T-helper 1 cell treated with Interleukin-12 subunit alpha and Interleukin-12 subunit beta and Interleukin-4 antibody, amounts not matched to agents 30 μg/mL and 1 μg/mL, for 36 hours (primary cell): ENCODE measurements at regions not wholly inside any gene's neighbourhood (a gene's known extent, or its start where the extent isn't known, plus 50 kb on each side); places are given as distances from the start of the nearest gene placed in this dataset.

Source experiments
- H3K27ac Mint-ChIP-seq: one replicate; pipeline ENCODE4 v1.8.0; 2021; ENCODE audit warnings: mild to moderate bottlenecking, mixed read lengths
- H3K27me3 Mint-ChIP-seq: one replicate; pipeline ENCODE4 v1.8.0; 2021; ENCODE audit warnings: low read depth, mixed read lengths
- H3K36me3 Mint-ChIP-seq: one replicate; pipeline ENCODE4 v1.8.0; 2021; ENCODE audit warnings: low read depth, mixed read lengths
- H3K4me1 Mint-ChIP-seq: one replicate; pipeline ENCODE4 v1.8.0; 2021; ENCODE audit warnings: low read depth, mixed read lengths
- H3K4me3 Mint-ChIP-seq: one replicate; pipeline ENCODE4 v1.8.0; 2021; ENCODE audit warnings: mild to moderate bottlenecking, moderate library complexity, mixed read lengths
- H3K9me3 Mint-ChIP-seq: one replicate; pipeline ENCODE4 v1.8.0; 2021; ENCODE audit warnings: mixed read lengths

DNA sequence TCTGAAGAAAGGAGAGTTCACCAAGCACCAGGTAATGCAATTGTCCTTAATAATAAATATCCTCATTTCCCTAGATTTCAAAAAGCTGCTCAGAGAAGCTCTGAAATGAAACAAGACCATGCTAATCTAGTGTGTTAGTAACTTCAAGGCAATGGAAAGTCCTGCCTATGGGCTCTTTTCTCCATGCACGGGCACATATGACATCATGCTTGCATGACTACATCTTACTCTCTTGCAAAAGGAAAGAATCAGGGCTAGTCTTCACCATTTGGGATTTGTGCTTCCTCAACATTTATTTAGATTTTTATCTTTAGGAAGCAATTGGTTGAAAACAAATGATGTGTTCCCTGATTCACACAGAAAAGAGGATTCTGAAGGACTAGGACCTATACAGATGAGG, 204.0 kb upstream of the POU3F3 start:
- no peak overlapping the region for H3K27ac Mint-ChIP-seq
- no peaks in the 10 kb centered on the region for H3K27me3 Mint-ChIP-seq
- no peaks in the 10 kb centered on the region for H3K9me3 Mint-ChIP-seq
- no peaks in the 10 kb centered on the region for H3K36me3 Mint-ChIP-seq
- no peaks in the 10 kb centered on the region for H3K4me1 Mint-ChIP-seq
- H3K4me3 Mint-ChIP-seq, result no peak overlapping the region

DNA sequence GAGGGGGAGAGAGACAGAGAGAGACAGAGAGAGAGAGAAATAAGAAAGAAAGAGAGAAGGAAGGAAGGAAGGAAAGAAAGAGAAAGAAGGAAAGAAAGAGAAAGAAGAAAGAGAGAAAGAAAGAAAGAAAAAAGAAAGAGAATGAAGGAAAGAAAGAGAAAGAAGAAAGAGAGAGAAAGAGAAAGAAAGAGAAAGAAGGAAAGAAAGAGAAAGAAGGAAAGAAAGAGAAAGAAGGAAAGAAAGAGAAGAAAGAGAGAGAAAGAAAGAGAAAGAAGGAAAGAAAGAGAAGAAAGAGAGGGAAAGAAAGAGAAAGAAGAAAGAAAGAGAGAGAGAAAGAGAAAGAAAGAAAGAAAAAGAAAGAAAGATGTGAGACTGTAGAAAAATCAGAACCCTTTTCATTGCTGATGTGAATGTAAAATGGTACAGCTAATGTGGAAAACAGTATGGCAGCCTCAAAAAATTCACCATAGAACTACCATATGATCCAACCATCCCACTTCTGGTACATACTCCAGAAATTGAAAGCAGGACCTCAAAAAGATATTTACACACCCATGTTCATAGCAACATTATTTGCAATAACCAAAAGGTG, 203.4 kb upstream of the POU3F3 start:
- H3K4me1 Mint-ChIP-seq, result no peaks in the 10 kb centered on the region
- H3K9me3 Mint-ChIP-seq, result no peaks in the 10 kb centered on the region
- no peak overlapping the region for H3K4me3 Mint-ChIP-seq
- no peaks in the 10 kb centered on the region for H3K36me3 Mint-ChIP-seq
- no peak overlapping the region for H3K27ac Mint-ChIP-seq
- H3K27me3 Mint-ChIP-seq, result no peaks in the 10 kb centered on the region

DNA sequence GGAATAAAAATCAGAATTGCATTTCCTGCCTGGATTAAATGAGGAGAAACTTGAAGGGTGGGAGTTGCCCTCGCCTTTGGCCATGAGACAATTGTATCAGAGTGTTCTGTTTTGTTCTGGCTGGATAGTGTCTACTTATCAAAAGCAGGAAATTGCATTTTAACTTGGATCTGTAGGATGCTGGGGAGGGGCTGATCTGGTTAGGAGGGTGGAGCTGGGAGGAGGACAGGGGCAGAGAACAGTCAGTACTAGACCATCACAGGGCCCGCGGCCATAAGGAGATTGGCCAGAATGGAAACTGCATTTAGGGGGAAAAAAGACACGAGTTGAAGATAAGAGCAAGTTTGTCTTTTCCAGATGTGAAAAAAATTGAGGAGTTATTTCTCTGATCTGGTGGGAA, 199.1 kb upstream of the POU3F3 start:
- H3K36me3 Mint-ChIP-seq, result no peaks in the 10 kb centered on the region
- peaks cover 4% of the 10 kb centered on the region for H3K4me1 Mint-ChIP-seq
- peaks cover 19% of the 10 kb centered on the region for H3K27me3 Mint-ChIP-seq
- H3K9me3 Mint-ChIP-seq, result no peaks in the 10 kb centered on the region
- H3K27ac Mint-ChIP-seq, result no peak overlapping the region
- H3K4me3 Mint-ChIP-seq, result no peak overlapping the region

DNA sequence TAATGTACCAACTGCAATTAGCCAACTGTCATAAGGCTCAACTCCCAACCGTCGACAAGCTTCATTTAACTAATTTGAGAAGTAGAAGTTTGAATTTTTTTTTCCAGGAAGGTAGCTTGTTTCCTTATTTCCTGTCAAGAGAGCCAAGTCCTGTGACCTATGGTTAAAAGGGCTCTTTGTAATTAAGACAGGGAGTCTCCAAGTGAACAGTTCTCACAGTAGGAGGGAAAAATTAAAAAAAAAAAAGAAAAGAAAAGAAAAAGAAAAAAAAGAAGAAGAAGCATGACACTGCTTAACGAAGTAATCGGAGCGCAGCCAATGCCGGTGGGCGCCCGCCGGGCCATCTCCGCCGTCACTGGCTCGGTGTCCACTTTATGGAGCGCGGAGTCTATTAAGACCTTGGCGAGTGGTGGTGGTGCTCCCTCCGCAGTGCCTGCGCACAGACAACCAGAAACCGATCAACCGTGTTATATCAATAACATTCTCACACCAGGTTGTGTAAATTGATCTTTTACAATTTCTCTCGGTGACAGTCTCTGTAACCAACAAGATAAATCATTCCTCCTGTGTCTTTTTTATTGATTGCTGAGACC, 197.2 kb upstream of the POU3F3 start:
- Mint-ChIP-seq H3K27ac (no peak overlapping the region), H3K36me3 (no peaks in the 10 kb centered on the region)

DNA sequence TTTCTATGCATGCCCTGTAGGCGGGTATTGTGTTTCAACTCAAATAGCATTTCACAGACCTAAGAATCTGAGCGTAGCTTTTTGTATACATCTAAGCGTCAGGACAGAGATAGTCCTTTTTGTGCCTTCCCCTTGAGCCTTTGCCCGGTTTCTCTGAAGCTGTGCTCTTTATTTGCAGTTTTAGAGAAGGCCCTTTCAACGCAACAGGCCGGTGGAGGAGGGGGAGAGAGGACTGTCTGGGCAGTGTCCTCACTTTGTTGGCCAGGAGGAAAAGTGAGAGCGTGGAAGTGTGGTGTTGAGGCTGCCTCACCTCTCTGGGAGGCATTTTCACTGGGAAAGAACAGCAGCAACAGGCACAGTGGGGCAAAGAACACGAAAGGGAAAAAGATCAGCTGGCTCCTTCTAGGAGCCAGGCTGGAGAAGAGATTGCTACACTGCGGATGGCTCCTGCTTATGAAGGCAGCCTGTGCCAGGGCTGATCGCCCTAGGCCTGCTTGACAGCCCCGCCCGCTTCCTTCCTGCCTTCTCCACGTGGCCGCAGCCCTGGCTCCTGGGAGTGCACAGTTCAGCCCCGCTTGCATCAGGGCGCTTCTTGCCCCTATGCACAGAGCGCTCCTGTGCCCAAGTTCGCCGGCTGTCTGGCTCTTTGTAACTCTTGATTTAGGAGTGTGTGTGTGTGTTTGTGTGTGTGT, 195.6 kb upstream of the POU3F3 start:
- no peak overlapping the region for H3K27ac Mint-ChIP-seq
- H3K4me1 Mint-ChIP-seq, result peaks cover 4% of the 10 kb centered on the region
- no peaks in the 10 kb centered on the region for H3K36me3 Mint-ChIP-seq
- no peaks in the 10 kb centered on the region for H3K9me3 Mint-ChIP-seq
- H3K4me3 Mint-ChIP-seq, result no peak overlapping the region
- peaks cover 30% of the 10 kb centered on the region for H3K27me3 Mint-ChIP-seq

More for the DNA sequence above, 197.2 kb upstream of the POU3F3 start:
- H3K9me3 Mint-ChIP-seq, result no peaks in the 10 kb centered on the region
- H3K27me3 Mint-ChIP-seq, result peaks cover 30% of the 10 kb centered on the region
- no peak overlapping the region for H3K4me3 Mint-ChIP-seq
- peaks cover 4% of the 10 kb centered on the region for H3K4me1 Mint-ChIP-seq

DNA sequence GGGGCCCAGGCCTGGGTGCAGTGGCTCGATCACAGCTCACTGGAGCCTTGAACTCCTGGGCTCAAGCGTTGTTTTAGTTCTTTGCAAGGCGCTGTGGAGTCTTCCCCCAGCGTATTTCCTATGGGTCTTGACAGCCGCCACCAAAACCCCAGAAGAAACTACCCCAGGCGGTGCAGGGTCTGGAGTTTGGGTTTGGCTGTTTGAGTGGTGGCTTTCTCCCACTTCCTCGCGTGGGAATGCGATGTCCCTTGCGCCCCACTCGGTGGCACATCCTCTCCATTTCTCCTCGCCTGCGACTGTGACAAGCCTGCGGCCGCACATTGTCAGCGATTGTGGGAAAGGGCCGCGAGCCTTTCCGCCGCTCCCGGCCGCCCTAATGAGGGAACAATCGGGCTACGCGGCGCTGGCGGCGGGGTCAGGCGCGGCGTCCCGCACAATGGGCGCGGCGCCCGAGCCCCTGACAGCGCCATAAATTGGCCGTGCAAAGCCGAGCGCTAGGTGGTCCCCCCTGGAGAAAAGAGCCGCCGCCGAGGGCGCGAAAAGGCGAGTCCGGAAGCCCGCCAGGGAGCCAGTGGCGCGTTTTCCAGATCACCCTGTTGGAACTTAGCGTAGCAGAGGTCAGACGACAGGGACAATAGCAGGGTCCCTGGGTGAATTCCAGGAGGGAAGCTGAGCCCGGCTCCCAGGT, 194.9 kb upstream of the POU3F3 start:
- H3K4me3 Mint-ChIP-seq, result no peak overlapping the region
- no peaks in the 10 kb centered on the region for H3K36me3 Mint-ChIP-seq
- H3K27ac Mint-ChIP-seq, result no peak overlapping the region
- H3K9me3 Mint-ChIP-seq, result no peaks in the 10 kb centered on the region
- peaks cover 4% of the 10 kb centered on the region for H3K4me1 Mint-ChIP-seq
- peaks cover 30% of the 10 kb centered on the region for H3K27me3 Mint-ChIP-seq

DNA sequence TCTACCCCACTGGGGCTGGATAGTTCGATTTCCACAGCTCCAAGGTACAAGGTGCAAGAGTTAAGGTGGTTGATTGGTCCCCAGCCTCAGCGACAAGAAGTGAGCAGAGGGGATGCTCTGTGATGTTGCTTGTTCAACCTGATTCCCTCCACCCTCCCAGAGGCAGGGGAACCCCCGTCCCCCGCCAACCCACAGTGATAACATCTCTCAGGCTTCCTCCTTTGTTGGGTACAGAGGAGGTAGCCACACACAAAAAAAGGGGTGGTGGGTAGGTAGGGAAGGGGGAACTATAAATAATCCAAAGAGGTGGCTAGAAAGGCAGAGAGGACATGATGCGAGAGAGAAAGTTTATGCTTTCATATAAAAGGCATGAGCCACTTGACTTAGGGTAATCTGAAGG, 192.9 kb upstream of the POU3F3 start:
- Mint-ChIP-seq H3K4me3 (no peak overlapping the region), H3K27me3 (peaks cover 30% of the 10 kb centered on the region), H3K9me3 (no peaks in the 10 kb centered on the region), H3K36me3 (no peaks in the 10 kb centered on the region), H3K27ac (no peak overlapping the region), H3K4me1 (peaks cover 4% of the 10 kb centered on the region)

DNA sequence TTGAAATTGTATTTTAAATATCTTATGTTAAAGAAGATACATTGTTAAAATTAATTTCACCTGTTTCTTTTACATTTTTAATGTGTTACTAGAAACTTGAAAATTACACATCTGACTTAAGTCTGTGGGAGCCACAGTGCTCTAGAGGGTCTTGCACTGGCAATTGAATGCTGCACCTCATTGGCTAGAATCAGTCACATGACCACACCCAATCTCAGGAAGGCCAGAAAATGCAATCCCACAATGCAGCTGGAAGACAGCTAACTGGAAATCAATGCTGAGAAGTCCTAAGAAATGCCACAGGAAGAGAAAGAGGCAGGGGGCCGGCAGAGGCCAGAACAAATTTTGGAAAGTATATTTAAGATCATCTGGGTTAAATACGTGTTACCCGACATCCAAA, 189.2 kb upstream of the POU3F3 start:
- no peaks in the 10 kb centered on the region for H3K36me3 Mint-ChIP-seq
- no peak overlapping the region for H3K4me3 Mint-ChIP-seq
- H3K27me3 Mint-ChIP-seq, result peaks cover 12% of the 10 kb centered on the region
- H3K9me3 Mint-ChIP-seq, result no peaks in the 10 kb centered on the region
- no peak overlapping the region for H3K27ac Mint-ChIP-seq
- H3K4me1 Mint-ChIP-seq, result no peaks in the 10 kb centered on the region

DNA sequence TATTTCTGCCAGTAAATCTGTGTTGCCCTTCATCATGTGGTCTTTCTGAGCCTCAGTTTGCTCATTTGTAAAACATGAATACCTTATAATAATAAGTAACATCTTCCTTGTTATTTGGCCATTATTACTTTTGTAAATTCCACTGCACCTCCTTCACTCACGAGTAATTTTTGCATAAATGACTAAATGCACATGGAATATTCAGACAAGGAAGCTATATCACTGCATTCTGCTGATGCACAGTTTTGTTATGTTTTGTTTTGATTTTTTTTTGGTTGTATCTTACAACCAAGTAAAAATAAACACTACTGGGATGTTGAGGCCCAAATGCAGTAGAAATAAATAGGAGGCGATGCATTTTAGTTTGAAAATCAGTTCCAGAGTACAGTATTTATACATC, 185.3 kb upstream of the POU3F3 start:
- no peaks in the 10 kb centered on the region for H3K27me3 Mint-ChIP-seq
- H3K9me3 Mint-ChIP-seq, result no peaks in the 10 kb centered on the region
- H3K4me3 Mint-ChIP-seq, result no peak overlapping the region
- H3K27ac Mint-ChIP-seq, result no peak overlapping the region
- no peaks in the 10 kb centered on the region for H3K4me1 Mint-ChIP-seq
- no peaks in the 10 kb centered on the region for H3K36me3 Mint-ChIP-seq

DNA sequence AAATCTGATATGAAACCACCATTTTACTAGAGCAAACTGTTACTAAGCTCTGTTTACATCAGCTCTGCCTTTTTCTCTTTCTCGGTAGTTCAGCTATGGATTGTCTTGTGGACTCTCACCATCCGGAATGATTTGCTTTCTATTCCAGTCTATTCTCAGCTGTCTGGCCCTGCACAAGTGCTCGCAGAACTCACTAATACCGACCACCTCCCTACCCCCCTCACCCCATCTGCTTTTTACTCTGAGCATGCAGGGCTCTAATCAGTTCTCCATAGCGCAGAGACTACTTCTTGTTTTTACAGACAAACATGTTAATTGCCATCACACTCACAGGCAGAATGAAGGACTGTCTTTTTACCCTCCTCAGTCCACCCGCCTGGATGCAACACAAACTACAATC, 180.7 kb upstream of the POU3F3 start:
- H3K4me1 Mint-ChIP-seq, result no peaks in the 10 kb centered on the region

DNA sequence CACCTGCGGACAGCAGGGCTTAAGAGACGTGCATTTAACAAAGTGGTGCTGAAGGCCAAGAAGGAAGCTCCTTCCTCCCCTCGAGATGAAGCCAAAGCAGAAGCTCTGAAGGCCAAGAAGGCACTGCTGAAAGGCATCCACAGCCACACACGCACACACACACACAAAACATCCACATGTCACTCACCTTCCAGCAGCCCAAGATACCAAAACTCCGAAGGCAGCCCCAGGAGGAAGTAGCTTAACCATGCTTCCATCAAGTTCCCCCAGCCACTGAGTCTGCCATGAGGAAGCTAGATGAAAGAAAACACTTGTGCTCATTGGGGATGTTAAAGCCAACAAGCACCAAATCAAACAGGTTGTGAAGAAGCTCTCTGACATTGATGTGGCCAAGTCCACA, 175.7 kb upstream of the POU3F3 start:
- Mint-ChIP-seq H3K36me3 (no peaks in the 10 kb centered on the region), H3K4me1 (no peaks in the 10 kb centered on the region), H3K4me3 (no peak overlapping the region)

More for the DNA sequence above, 180.7 kb upstream of the POU3F3 start:
- no peak overlapping the region for H3K27ac Mint-ChIP-seq
- no peaks in the 10 kb centered on the region for H3K36me3 Mint-ChIP-seq
- no peaks in the 10 kb centered on the region for H3K27me3 Mint-ChIP-seq
- H3K9me3 Mint-ChIP-seq, result no peaks in the 10 kb centered on the region
- H3K4me3 Mint-ChIP-seq, result no peak overlapping the region

DNA sequence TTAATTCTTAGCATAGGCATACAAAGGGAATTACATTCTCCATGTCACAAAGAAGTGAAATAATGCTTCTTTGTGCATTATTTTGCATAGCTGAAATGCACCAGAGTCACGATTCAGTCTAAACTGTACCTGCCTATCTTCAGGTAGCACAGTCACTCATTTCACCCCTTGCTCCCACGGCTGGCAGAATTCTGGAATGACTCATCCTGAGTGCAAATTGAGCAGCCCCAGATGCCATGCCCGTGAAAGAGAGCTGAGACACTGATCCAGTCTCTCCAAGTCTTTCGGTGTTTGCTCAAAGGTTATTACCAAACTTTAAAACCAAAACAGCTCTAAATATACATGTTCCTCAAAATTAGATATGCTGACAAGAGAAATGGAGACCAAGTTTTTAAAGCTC, 168.3 kb upstream of the POU3F3 start:
- no peaks in the 10 kb centered on the region for H3K4me1 Mint-ChIP-seq
- peaks cover 6% of the 10 kb centered on the region for H3K27me3 Mint-ChIP-seq
- H3K4me3 Mint-ChIP-seq, result no peak overlapping the region
- H3K27ac Mint-ChIP-seq, result no peak overlapping the region
- H3K9me3 Mint-ChIP-seq, result no peaks in the 10 kb centered on the region
- no peaks in the 10 kb centered on the region for H3K36me3 Mint-ChIP-seq

More for the DNA sequence above, 175.7 kb upstream of the POU3F3 start:
- no peak overlapping the region for H3K27ac Mint-ChIP-seq
- no peaks in the 10 kb centered on the region for H3K9me3 Mint-ChIP-seq
- peaks cover 6% of the 10 kb centered on the region for H3K27me3 Mint-ChIP-seq

DNA sequence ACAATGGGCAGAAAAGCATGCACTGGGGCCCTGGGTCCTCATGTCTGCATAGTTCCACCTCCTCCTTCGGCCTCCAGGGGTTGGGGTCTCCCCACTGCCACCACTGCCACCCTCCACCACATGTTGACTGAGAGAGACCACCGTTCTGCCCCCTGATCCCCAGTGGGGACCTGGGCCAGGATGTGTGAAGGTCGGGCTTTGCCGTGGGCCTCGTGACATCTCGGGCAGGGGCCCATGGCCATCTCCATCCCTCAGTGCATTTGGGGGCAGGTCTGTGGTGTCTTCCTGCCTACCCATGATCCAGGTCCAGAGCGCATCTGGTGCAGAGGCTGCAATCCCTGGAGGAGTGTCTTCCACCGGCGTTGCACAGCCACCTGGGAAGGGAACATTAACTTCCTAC, 166.8 kb upstream of the POU3F3 start:
- no peaks in the 10 kb centered on the region for H3K36me3 Mint-ChIP-seq
- no peaks in the 10 kb centered on the region for H3K27me3 Mint-ChIP-seq
- no peaks in the 10 kb centered on the region for H3K9me3 Mint-ChIP-seq

DNA sequence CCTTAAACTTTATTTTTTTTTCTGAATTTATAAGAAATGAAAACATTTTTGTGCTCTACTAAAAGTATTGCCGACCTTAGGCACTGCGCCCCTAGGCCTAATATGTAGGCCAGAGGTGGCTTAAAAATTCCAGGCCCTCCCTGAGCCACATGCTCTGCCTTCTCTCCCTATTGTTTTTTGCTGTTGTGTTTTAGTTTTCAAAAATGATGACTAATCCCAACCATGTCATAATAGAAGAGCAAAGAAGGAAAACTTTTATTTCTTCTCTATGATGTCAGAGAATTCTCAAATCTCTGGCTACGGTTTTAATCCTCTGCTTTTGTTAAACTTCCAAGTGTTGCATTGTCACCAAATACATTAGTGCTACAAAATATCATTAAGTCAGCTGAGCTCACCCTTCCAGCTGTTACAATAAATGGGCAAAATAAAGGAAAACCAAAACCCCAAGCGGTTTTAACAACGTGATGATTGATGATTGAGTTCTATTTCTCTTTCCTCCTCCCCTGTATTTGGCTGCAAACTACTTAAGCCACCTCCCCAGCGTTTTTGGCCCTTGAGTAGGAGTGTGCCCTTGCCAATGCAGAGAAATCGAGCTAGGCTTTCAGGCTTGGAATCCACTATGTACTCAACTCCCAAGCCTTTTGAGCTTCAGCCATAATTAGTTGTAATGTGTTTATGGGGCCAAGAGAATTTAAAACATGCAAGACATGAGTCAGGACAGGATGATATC, 163.5 kb upstream of the POU3F3 start:
- Mint-ChIP-seq H3K27me3 (no peaks in the 10 kb centered on the region), H3K4me3 (no peak overlapping the region), H3K36me3 (no peaks in the 10 kb centered on the region), H3K9me3 (no peaks in the 10 kb centered on the region), H3K27ac (no peak overlapping the region), H3K4me1 (no peaks in the 10 kb centered on the region)

More for the DNA sequence above, 166.8 kb upstream of the POU3F3 start:
- H3K4me3 Mint-ChIP-seq, result no peak overlapping the region
- no peak overlapping the region for H3K27ac Mint-ChIP-seq
- no peaks in the 10 kb centered on the region for H3K4me1 Mint-ChIP-seq
